ENCODE measurements at regions not wholly inside any gene's neighbourhood (a gene's known extent, or its start where the extent isn't known, plus 50 kb on each side); places are given as distances from the start of the nearest gene placed in this dataset.

DNA sequence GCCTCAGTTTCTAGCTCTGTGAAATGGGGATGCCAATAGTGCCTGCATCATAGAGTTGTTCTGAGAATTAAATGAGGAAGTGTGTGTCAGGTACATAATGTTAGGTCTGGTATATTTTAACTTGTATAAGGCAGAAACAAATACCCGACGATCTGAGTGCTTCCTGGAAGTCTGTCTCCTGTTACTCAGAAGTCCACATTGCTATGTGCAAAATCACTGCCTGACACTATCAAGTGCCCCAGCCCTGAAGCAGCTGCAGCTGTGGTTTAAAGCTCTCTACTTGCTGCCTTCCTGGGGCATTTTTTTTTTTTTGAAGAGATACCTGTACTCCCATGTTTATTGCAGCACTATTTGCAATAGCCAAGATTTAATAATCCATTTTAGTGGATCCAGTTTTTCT is 125.3 kb downstream of the SLC4A3 start:
- TF ChIP-seq, protein P1, sequence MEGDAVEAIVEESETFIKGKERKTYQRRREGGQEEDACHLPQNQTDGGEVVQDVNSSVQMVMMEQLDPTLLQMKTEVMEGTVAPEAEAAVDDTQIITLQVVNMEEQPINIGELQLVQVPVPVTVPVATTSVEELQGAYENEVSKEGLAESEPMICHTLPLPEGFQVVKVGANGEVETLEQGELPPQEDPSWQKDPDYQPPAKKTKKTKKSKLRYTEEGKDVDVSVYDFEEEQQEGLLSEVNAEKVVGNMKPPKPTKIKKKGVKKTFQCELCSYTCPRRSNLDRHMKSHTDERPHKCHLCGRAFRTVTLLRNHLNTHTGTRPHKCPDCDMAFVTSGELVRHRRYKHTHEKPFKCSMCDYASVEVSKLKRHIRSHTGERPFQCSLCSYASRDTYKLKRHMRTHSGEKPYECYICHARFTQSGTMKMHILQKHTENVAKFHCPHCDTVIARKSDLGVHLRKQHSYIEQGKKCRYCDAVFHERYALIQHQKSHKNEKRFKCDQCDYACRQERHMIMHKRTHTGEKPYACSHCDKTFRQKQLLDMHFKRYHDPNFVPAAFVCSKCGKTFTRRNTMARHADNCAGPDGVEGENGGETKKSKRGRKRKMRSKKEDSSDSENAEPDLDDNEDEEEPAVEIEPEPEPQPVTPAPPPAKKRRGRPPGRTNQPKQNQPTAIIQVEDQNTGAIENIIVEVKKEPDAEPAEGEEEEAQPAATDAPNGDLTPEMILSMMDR (conservative IDR thresholded peaks at IDR 0.05) = no peak

DNA sequence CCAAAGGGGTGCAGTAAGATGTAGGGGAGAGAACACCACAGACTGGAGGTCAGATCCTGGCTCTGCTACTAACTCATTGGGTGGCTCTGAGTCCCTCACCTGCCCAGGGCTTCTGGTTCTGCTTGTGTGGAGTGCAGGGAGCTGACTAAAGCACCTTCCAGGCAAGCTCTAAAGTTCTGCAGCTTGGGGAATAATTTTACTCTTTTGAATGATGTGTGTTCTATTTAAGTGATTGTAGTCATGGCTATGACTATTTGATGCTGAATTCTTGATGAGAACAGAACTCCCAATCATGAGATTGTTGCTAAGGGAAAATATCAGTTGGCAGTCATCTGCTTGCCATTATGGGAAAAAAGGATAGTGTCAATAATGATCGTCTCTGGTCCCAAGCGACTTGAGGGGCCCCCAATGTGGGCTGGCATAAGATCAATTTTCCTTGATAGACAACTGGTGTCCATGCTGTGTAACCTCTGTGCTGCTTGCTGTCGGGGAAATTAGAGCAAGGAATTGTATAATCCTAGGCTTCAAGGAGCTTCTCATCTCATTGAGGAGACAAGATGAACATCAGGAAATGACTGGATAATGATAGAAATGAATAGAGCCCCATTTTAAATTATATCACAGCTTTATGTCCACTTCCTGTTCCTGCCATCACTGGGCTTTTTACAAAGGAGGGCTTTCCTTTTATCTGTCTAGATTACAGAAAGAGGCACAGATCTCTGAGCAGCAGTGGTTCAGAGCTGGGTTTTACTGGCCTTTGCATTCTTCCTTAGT is 131.7 kb downstream of the SLC4A3 start:
- H3K36me3 Mint-ChIP-seq (ENCODE audit: low read depth) = no peaks in the 10 kb centered on the region
- no peak for DNase-seq (ENCODE audit: low read depth, low spot score)
- no peak overlapping the region for H3K27ac Mint-ChIP-seq (ENCODE audit: unreplicated experiment)
- H3K4me1 Mint-ChIP-seq = peaks cover 10% of the 10 kb centered on the region
- TF ChIP-seq, protein P1 (conservative IDR thresholded peaks at IDR 0.05) = no peak
- H3K27me3 Mint-ChIP-seq (ENCODE audit: low read depth) = no peaks in the 10 kb centered on the region
- H3K9me3 Mint-ChIP-seq = peaks cover 7% of the 10 kb centered on the region
- no peak overlapping the region for H3K4me3 Mint-ChIP-seq

More for the DNA sequence above, 125.3 kb downstream of the SLC4A3 start:
- Mint-ChIP-seq H3K27me3 (ENCODE audit: low read depth) (no peaks in the 10 kb centered on the region), H3K9me3 (peaks cover 8% of the 10 kb centered on the region), H3K4me3 (no peak overlapping the region), H3K4me1 (no peaks in the 10 kb centered on the region), H3K27ac (ENCODE audit: unreplicated experiment) (no peak overlapping the region), H3K36me3 (ENCODE audit: low read depth) (peaks cover 3% of the 10 kb centered on the region)
- no peak for DNase-seq (ENCODE audit: low read depth, low spot score)

DNA sequence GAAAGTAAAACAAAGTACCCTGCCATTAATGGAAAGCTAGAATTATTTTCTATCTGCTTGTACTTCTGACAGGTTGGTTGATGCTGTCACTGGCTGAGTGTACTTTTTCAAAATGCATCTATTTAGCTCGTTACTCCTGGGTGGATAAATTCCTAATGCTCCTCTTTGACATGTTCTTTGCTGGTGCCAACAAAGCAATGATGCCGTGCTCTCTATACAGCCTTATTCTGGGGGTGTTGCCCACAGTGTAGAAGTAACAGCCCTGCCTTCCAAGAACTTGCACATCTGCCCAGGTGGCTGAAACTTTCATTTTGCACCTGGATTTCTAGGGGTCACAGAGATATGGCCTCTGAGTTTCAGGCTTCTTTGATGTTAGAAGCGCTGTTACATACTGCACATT is 132.4 kb downstream of the SLC4A3 start:
- DNase-seq (ENCODE audit: low read depth, low spot score) = no peak
- TF ChIP-seq, protein P1 (conservative IDR thresholded peaks at IDR 0.05) = no peak
- Mint-ChIP-seq H3K4me3 (no peak overlapping the region), H3K27ac (ENCODE audit: unreplicated experiment) (no peak overlapping the region), H3K36me3 (ENCODE audit: low read depth) (no peaks in the 10 kb centered on the region), H3K27me3 (ENCODE audit: low read depth) (no peaks in the 10 kb centered on the region), H3K9me3 (peaks cover 2% of the 10 kb centered on the region), H3K4me1 (peaks cover 10% of the 10 kb centered on the region)

DNA sequence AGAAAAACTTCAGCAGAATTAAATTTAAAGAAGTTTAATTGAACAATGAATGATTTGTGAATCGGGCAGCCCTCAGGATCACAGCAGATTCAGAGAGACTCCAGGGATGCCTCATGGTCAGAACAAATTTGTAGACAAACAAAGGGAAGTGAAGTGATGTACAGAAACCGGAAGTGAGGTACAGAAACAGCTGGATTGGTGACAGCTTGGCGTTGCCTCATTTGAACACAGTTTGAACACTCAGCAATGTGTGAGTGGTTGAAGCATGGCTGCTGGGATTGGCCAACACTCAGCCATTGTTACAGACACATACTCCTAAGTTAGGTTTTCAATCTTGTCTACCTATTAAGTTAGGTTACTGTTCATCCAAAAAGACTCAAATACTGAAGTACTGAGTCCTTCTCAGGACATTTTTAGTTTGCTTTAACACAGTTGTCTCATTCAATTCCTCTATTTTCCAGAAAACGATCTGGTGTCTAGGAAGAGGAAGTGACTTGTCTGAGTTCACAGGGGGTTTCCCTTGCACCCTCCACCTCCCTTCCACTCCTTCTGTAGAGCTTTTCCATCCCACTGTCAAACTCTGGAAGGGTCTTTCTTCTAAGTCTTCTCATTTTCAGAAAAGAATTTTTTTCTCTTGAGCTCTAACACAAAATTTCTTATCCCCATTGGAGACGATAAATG is 137.9 kb downstream of the SLC4A3 start:
- H3K4me3 Mint-ChIP-seq = no peak overlapping the region
- TF ChIP-seq, protein P1 (conservative IDR thresholded peaks at IDR 0.05) = no peak
- no peak overlapping the region for H3K27ac Mint-ChIP-seq (ENCODE audit: unreplicated experiment)
- no peak for DNase-seq (ENCODE audit: low read depth, low spot score)
- no peaks in the 10 kb centered on the region for H3K27me3 Mint-ChIP-seq (ENCODE audit: low read depth)
- peaks cover 12% of the 10 kb centered on the region for H3K4me1 Mint-ChIP-seq
- H3K36me3 Mint-ChIP-seq (ENCODE audit: low read depth) = no peaks in the 10 kb centered on the region
- H3K9me3 Mint-ChIP-seq = no peaks in the 10 kb centered on the region

DNA sequence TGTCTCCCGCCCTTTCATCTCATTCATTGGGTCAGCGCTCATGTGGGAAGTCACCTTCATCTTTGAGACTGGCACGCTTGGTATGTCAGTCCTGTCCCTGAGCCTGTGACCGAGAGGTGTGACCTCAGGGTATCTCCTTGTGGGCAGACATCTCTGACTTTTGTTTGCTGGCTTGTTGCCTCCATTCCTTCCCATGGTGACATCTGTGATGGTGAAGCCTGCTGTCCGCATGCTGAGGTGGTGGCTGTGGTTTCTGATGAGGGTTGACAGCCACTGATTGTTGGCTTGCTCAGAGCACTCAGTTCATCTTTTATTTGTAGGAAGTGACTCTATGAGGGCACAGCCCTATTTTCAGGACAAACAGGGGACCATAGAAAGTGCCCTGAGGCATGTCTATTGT is 139.2 kb downstream of the SLC4A3 start:
- H3K4me3 Mint-ChIP-seq = no peak overlapping the region
- no peaks in the 10 kb centered on the region for H3K27me3 Mint-ChIP-seq (ENCODE audit: low read depth)
- H3K4me1 Mint-ChIP-seq = peaks cover 12% of the 10 kb centered on the region
- H3K9me3 Mint-ChIP-seq = no peaks in the 10 kb centered on the region
- TF ChIP-seq, protein P1 (conservative IDR thresholded peaks at IDR 0.05) = no peak
- no peak for DNase-seq (ENCODE audit: low read depth, low spot score)
- H3K36me3 Mint-ChIP-seq (ENCODE audit: low read depth) = no peaks in the 10 kb centered on the region
- H3K27ac Mint-ChIP-seq (ENCODE audit: unreplicated experiment) = no peak overlapping the region
